HG03460 (cell line): ENCODE measurements at regions not wholly inside any gene's neighbourhood (a gene's known extent, or its start where the extent isn't known, plus 50 kb on each side); places are given as distances from the start of the nearest gene placed in this dataset.
A peak's percentile ranks its signal among the peaks of the same experiment; 100 is the strongest.

Experiments
- ATAC-seq: cut with Tn5 transposase; IDR thresholded peaks from one replicate; pipeline ENCODE4 v1.9.1; 2021; ENCODE audit not compliant: unreplicated experiment

GRCh38 chr10:32171204-32171603 is 115.0 kb upstream of the KIF5B start:
- ATAC-seq: no peak

GRCh38 chr10:32169556-32169955 is 113.3 kb upstream of the KIF5B start:
- ATAC-seq: no peak

DNA sequence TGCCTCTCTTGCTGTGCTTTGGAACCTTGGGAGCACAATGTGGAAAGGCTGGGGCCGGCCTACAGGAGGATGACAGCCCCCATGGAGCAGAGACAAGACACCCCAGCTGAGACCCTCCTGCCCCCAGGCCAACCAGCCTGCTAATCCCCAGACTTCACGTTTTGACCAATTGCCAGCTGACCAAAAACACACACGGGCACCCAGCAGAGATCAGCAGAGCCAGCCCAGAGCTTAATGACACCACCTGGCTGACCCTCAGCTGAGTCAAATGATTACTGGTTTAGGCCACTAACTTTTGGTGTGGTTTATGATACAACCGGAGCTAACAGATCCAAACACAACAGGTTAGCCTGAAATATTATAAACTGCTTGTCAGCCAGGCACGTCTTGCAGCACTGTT is 111.2 kb upstream of the KIF5B start:
- no peak for ATAC-seq

- ATAC-seq: no peak
Observed at GRCh38 chr10:32166365-32166764, 110.1 kb upstream of the KIF5B start.

- no peak for ATAC-seq
Observed at GRCh38 chr10:32163762-32164148, 107.5 kb upstream of the KIF5B start.

GRCh38 chr10:32163071-32163761 is 107.0 kb upstream of the KIF5B start:
- no peak for ATAC-seq

DNA sequence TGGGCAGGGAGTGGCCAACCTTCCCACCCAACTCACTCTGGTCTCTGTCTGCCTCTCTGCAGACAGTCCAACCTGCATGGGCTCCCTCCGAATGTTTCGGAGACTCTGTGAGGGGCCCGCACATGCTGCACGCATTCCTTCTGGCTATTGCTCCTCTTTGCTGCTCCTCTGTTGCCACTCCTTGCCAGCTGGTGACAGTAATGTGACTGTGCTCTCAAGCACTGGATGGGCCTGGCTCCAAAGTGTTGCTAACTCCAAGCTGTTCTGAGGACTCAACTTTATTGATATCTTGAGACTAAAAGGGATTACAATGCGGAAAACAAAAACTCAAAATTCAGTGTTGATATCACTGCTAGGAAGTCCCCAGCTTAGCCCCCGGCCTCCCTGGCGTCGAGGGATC is 105.4 kb upstream of the KIF5B start:
- ATAC-seq: no peak

DNA sequence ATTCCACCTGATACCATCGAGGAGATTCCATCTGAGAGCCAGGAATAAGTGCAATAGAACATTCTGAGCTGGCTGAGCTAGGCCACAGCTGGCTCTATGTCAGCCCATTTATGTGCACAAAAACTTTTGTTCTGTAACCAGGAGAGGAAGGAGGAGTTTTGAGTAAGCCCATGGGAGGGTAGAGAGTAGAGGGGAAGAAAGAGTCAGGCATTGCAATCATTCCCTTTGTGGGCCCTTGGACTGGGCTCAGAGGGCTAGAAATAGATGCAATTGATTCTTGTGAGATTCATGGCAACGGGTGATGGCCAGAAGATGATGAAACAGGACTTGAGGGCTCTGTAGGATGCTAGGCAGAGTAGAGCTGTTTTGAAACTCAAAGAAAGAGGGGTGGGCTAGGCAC is 104.6 kb upstream of the KIF5B start:
- no peak for ATAC-seq

DNA sequence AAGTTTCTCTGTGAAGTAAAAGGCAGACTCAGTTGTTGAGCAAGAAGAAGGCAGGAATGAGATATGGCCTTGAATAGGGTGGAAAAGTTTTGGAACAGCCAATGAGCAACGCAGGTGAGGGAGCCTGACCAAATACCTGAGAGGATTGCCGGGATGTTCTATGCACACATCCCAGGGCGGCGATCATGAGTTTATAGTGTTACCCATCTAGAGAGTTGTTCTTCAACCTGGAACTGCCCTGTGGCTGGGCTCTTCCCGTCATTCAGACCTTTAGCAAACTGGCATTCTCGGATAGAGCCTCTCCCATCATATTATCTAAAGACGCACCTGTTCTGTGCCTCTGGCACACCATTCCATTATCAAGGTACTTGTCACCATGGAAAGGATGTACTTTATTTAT is 103.0 kb upstream of the KIF5B start:
- ATAC-seq: no peak

- no peak for ATAC-seq
Observed at GRCh38 chr10:32156031-32156495, 99.8 kb upstream of the KIF5B start.

GRCh38 chr10:32155075-32155516 is 98.9 kb upstream of the KIF5B start:
- no peak for ATAC-seq

DNA sequence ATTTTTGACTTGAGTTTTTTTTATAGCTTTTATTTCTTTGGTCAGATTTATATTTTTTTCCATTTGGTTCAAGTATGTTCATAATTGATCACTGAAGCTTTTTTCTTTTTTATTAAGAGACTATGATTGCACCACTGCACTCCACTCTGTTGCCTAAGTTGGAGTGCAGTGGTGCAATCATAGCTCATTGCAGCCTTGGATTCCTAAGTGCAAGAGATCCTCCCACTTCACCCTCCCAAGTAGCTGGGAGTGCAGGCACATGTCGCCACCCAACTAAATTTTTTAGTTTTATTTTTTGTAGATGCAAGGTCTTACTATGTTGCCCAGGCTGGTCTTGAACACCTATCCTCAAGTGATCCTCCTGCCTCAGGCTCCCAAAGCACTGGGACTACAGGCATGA is 97.7 kb upstream of the KIF5B start:
- ATAC-seq: no peak

- no peak for ATAC-seq
Observed at GRCh38 chr10:32153252-32153651, 97.0 kb upstream of the KIF5B start.

- no peak for ATAC-seq
Observed at GRCh38 chr10:32151871-32152270, 95.6 kb upstream of the KIF5B start.

DNA sequence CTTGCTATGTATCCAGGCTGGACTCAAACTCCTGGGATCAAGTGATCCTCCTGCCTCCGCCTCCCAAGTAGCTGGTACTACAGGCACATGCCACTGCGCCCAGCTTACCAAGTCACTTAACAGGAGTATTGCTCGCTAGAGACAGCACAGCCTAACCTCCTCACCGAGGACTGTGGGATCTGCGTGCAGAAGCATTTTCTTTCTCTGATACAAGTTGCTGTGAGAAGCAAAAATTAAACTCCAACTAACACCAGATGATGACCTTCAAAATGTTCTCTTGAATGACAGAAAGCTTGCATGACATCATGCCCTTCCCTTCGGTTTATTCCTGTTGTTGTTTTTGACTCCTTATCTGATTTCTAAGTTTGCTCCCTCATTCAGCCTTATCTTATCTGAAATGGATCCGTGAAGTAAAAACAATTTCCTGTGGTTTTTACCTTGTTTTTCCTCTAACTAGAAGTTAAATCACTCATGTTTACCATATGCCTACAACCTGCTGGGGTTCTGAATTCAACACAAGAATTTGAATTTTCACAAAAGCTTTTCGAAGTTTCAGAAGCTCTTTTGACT is 94.4 kb upstream of the KIF5B start:
- no peak for ATAC-seq

GRCh38 chr10:32149252-32149955 is 93.2 kb upstream of the KIF5B start:
- ATAC-seq: peak; percentile 82

DNA sequence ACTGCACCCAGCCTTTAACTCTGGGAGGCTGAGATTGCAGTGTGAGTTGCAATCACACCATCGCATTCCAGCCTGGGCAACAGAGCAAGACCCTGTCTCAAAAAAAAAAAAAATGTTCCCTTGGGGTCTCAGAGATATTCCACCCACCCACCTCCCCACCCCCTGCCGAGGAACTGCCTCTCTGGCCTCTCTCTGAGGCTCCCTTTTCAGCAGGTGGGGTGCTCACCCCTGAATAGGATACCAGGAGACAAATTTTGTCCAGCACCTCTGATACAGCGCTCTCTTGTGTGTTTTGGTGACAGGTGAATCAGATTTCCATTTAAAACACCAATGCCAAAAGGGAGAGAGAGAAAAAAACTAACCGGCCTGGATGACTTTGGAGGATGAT is 92.6 kb upstream of the KIF5B start:
- ATAC-seq: no peak

GRCh38 chr10:32147730-32148129 is 91.5 kb upstream of the KIF5B start:
- no peak for ATAC-seq

- ATAC-seq: no peak
Observed at GRCh38 chr10:32146166-32146565, 89.9 kb upstream of the KIF5B start.

DNA sequence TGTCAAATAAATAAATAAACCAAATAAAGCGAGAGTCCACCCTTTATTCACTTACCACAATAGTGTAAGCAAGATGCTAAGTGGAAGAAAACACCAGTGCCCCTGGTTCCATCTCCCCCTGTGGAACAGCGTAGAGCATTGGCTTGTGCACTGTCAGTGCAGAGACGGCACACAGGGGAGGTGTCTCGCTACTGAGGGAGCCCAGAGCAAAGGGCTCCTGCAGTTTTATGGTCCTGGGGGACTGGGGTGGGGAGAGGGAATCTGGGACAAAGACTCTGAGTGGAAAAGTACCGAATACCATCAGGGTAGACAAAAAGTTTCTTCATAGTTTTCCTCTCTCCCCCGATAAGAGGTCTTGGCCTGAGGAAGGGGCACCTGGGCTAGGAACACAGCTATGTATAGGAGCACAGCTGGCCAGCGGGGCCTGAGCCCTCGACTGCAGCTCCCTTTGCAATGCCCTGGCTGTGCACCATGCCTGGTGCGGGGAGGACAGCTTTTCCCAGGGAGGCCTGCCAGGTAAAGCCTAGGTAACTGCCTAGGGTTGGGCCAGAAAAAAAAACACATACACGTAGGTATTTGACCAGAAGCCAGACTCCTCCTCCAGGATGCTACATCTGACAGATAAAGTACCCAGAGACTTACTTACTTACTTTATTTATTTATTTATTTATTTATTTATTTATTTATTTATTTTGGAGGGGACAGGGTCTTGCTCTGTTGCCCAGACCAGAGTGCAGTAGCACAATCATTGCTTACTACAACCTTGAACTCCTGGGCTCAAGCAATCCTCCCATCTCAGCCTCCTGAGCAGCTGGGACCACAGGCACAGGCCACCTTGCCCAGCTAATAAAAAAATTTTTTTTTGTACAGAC is 88.8 kb upstream of the KIF5B start:
- no peak for ATAC-seq

GRCh38 chr10:32143302-32143847 is 87.2 kb upstream of the KIF5B start:
- no peak for ATAC-seq
